GM19239 (cell line): ENCODE measurements at regions not wholly inside any gene's neighbourhood (a gene's known extent, or its start where the extent isn't known, plus 50 kb on each side); places are given as distances from the start of the nearest gene placed in this dataset.

Experiments used
- DNase-seq: peaks from one replicate; pipeline ENCODE4 v3.0.0; 2011; ENCODE audit warnings: low spot score; ENCODE audit not compliant: insufficient read length
- FAIRE-seq: peaks from 2 replicates; lab custom pipeline; 2011; peaks lifted over from hg19 to GRCh38; lab: Jason Lieb, UNC

GRCh38 chr6:91560409-91560808 lies 973.5 kb upstream of the MAP3K7 start:
- FAIRE-seq = no peak
- DNase-seq = no peak

GRCh38 chr6:91540902-91541301 lies 954.0 kb upstream of the MAP3K7 start:
- DNase-seq (no peak), FAIRE-seq (no peak)

- FAIRE-seq (no peak), DNase-seq (no peak)
These were observed 952.6 kb upstream of the MAP3K7 start for GRCh38 chr6:91539456-91539855.

- FAIRE-seq (no peak), DNase-seq (no peak)
These were observed 951.8 kb upstream of the MAP3K7 start for GRCh38 chr6:91538622-91539021.

GRCh38 chr6:91534614-91535013 lies 947.7 kb upstream of the MAP3K7 start:
- DNase-seq = no peak
- FAIRE-seq = no peak

GRCh38 chr6:91523511-91523910 lies 936.6 kb upstream of the MAP3K7 start:
- DNase-seq (no peak), FAIRE-seq (no peak)

GRCh38 chr6:91521999-91522398 lies 935.1 kb upstream of the MAP3K7 start:
- DNase-seq = no peak
- no peak for FAIRE-seq

- no peak for FAIRE-seq
- DNase-seq = no peak
These were observed 922.8 kb upstream of the MAP3K7 start for GRCh38 chr6:91509711-91510110.

- DNase-seq (no peak), FAIRE-seq (no peak)
These were observed 922.2 kb upstream of the MAP3K7 start for GRCh38 chr6:91509039-91509438.

- DNase-seq (no peak), FAIRE-seq (no peak)
These were observed 919.6 kb upstream of the MAP3K7 start for GRCh38 chr6:91506509-91506908.

GRCh38 chr6:91505199-91505598 lies 918.3 kb upstream of the MAP3K7 start:
- DNase-seq = no peak
- no peak for FAIRE-seq

GRCh38 chr6:91501930-91502329 lies 915.1 kb upstream of the MAP3K7 start:
- DNase-seq = no peak
- FAIRE-seq = no peak

- FAIRE-seq (no peak), DNase-seq (no peak)
These were observed 913.9 kb upstream of the MAP3K7 start for GRCh38 chr6:91500689-91501303.

GRCh38 chr6:91498576-91498975 lies 911.7 kb upstream of the MAP3K7 start:
- FAIRE-seq = no peak
- DNase-seq = no peak

- FAIRE-seq (no peak), DNase-seq (no peak)
These were observed 910.9 kb upstream of the MAP3K7 start for GRCh38 chr6:91497770-91498169.

- no peak for DNase-seq
- FAIRE-seq = no peak
These were observed 903.9 kb upstream of the MAP3K7 start for GRCh38 chr6:91490671-91491301.

GRCh38 chr6:91487696-91488392 lies 901.0 kb upstream of the MAP3K7 start:
- FAIRE-seq (no peak), DNase-seq (no peak)

- no peak for FAIRE-seq
- no peak for DNase-seq
These were observed 899.3 kb upstream of the MAP3K7 start for GRCh38 chr6:91486200-91486599.

- FAIRE-seq (no peak), DNase-seq (no peak)
These were observed 898.2 kb upstream of the MAP3K7 start for GRCh38 chr6:91485047-91485446.

GRCh38 chr6:91483415-91484105 lies 896.7 kb upstream of the MAP3K7 start:
- DNase-seq (no peak), FAIRE-seq (peak; percentile 18)

GRCh38 chr6:91482498-91482897 lies 895.6 kb upstream of the MAP3K7 start:
- FAIRE-seq = peak; percentile 48
- no peak for DNase-seq
